HG03139 (cell line): ENCODE measurements at regions not wholly inside any gene's neighbourhood (a gene's known extent, or its start where the extent isn't known, plus 50 kb on each side); places are given as distances from the start of the nearest gene placed in this dataset.
"Not testable (repeated sequence)": the region's sequence is repeated elsewhere in the genome, so short reads cannot be mapped to it uniquely, and the experiment has no call there.

Experiments used
- ATAC-seq: cut with Tn5 transposase; IDR thresholded peaks from one replicate; pipeline ENCODE4 v1.9.1; 2021; ENCODE audit not compliant: unreplicated experiment

- no peak for ATAC-seq
Measured at GRCh38 chr2:217599906-217600305, 402.9 kb downstream of the TNS1 start.

- no peak for ATAC-seq
Measured at GRCh38 chr2:217597681-217598080, 405.1 kb downstream of the TNS1 start.

GRCh38 chr2:217597145-217597544, 405.6 kb downstream of the TNS1 start:
- no peak for ATAC-seq

GRCh38 chr2:217593732-217594131, 409.1 kb downstream of the TNS1 start:
- ATAC-seq, result peak; percentile 76

- ATAC-seq, result no peak
Measured at GRCh38 chr2:217588266-217588665, 414.5 kb downstream of the TNS1 start.

GRCh38 chr2:217585362-217585761, 417.4 kb downstream of the TNS1 start:
- ATAC-seq, result no peak

GRCh38 chr2:217580407-217580806, 422.4 kb downstream of the TNS1 start:
- ATAC-seq, result not testable (repeated sequence)

GRCh38 chr2:217573571-217573970, 429.2 kb downstream of the TNS1 start:
- no peak for ATAC-seq

- no peak for ATAC-seq
Measured at GRCh38 chr2:217570394-217570793, 432.4 kb downstream of the TNS1 start.

- no peak for ATAC-seq
Measured at GRCh38 chr2:217568289-217568971, 434.4 kb downstream of the TNS1 start.

GRCh38 chr2:217563565-217563964, 439.2 kb downstream of the TNS1 start:
- ATAC-seq, result no peak

GRCh38 chr2:217562871-217563480, 439.8 kb downstream of the TNS1 start:
- no peak for ATAC-seq

GRCh38 chr2:217559084-217559483, 443.7 kb downstream of the TNS1 start:
- no peak for ATAC-seq

- no peak for ATAC-seq
Measured at GRCh38 chr2:217555081-217555876, 447.5 kb downstream of the TNS1 start.

GRCh38 chr2:217553679-217554078, 449.1 kb downstream of the TNS1 start:
- ATAC-seq, result no peak

GRCh38 chr2:217553202-217553601, 449.6 kb downstream of the TNS1 start:
- no peak for ATAC-seq

- no peak for ATAC-seq
Measured at GRCh38 chr2:217552081-217552480, 450.7 kb downstream of the TNS1 start.

- ATAC-seq, result no peak
Measured at GRCh38 chr2:217551252-217551899, 451.4 kb downstream of the TNS1 start.

- ATAC-seq, result no peak
Measured at GRCh38 chr2:217539126-217539525, 463.7 kb downstream of the TNS1 start.

- ATAC-seq, result no peak
Measured at GRCh38 chr2:217538719-217539118, 464.1 kb downstream of the TNS1 start.

GRCh38 chr2:217535957-217536708, 466.7 kb downstream of the TNS1 start:
- no peak for ATAC-seq
